Spleen (tissue), 11 donors: ENCODE measurements at regions not wholly inside any gene's neighbourhood (a gene's known extent, or its start where the extent isn't known, plus 50 kb on each side); places are given as distances from the start of the nearest gene placed in this dataset.

Experiments used
- DNase-seq: peaks from one replicate; pipeline ENCODE4 v3.0.0-alpha.2; 2020
- H3K27ac ChIP-seq, 8 donors: fragments of 200-600 bp; sonication (generic) in 7 of 8; 1 replicate in 4 of 8; 2 replicates in 4 of 8; pipeline versions ENCODE4 v1.5.0 to v1.8.0; 2016 to 2021; ENCODE audit warnings: inconsistent platforms in 4 of 8, mild to moderate bottlenecking in 4 of 8, moderate library complexity in 1 of 8
- H3K27me3 ChIP-seq, 7 donors: fragments of 200-600 bp; sonication (generic) in 6 of 7; replicated peaks in 1 of 7; 1 replicate in 4 of 7; 2 replicates in 3 of 7; pipeline versions ENCODE4 v1.5.0 to v1.8.0; 2016 to 2021; ENCODE audit warnings: inconsistent platforms in 3 of 7, mild to moderate bottlenecking in 1 of 7
- H3K36me3 ChIP-seq, 6 donors: fragments of 200-600 bp; sonication (generic) in 5 of 6; 1 replicate in 4 of 6; 2 replicates in 2 of 6; pipeline versions ENCODE4 v1.5.0 to v1.8.0; 2016 to 2021; ENCODE audit warnings: inconsistent platforms in 2 of 6
- H3K4me1 ChIP-seq, 6 donors: fragments of 200-600 bp; sonication (generic) in 5 of 6; 1 replicate in 3 of 6; 2 replicates in 3 of 6; pipeline versions ENCODE4 v1.5.0 to v1.8.0; 2016 to 2021; ENCODE audit warnings: inconsistent platforms in 3 of 6
- H3K4me3 ChIP-seq, 8 donors: fragments of 200-600 bp; sonication (generic) in 7 of 8; 1 replicate in 4 of 8; 2 replicates in 4 of 8; pipeline versions ENCODE4 v1.5.0 to v1.8.0; 2016 to 2021; ENCODE audit warnings: inconsistent platforms in 4 of 8, mild to moderate bottlenecking in 4 of 8, moderate library complexity in 2 of 8
- H3K9me3 ChIP-seq, 8 donors: fragments of 200-600 bp; sonication (generic) in 7 of 8; 1 replicate in 4 of 8; 2 replicates in 4 of 8; pipeline versions ENCODE4 v1.5.0 to v1.8.0; 2016 to 2021; ENCODE audit warnings: inconsistent platforms in 4 of 8
- POLR2A ChIP-seq, 3 donors: fragments of 450-650 bp; IDR thresholded peaks; one replicate each; pipeline ENCODE4 v1.5.1; 2017; ENCODE audit warnings: antibody characterized with exemption in 3 of 3, mild to moderate bottlenecking in 1 of 3
- POLR2AphosphoS5 ChIP-seq, 3 donors: sonication (generic); formaldehyde crosslinking; IDR thresholded peaks; one replicate each; pipeline ENCODE4 v1.5.1; 2017; ENCODE audit warnings: antibody characterized with exemption in 3 of 3
- WGBS, 5 donors: extraction: QIAGEN DNeasy Blood & Tissue Kit in 3 of 5; methylation state at CpG; one replicate each; pipeline versions ENCODE4 v1.1.5 to v1.1.7; 2013 to 2018; 5-methylcytosine and 5-hydroxymethylcytosine counted together
- intact Hi-C: fragments of 100-400 bp; cut with DNase I; formaldehyde crosslinking; loops from one replicate; pipeline ENCODE4 v1.15.0; 2023; ENCODE audit warnings: low total_unique reads
- TF ChIP-seq, protein P1 (sequence below), 11 experiments: fragments of 200-600 bp in 7 of 11; fragments of 450-650 bp in 4 of 11; sonication (generic) in 4 of 11; IDR thresholded peaks in 8 of 11; conservative IDR thresholded peaks in 3 of 11; 1 replicate in 7 of 11; 2 replicates in 4 of 11; pipeline versions ENCODE4 v1.4.0 to v1.8.0; 2016 to 2021; ENCODE audit warnings: antibody characterized with exemption in 11 of 11, inconsistent platforms in 4 of 11, mild to moderate bottlenecking in 1 of 11
- donor health status: healthy with polysubstance abuse.
- donor health status: DM: no; HTN: no; CAD: no; lungs with moderate emphysema.
- donor health status: DM: no; HTN: no; CAD: no.
- donor health status: Bipolar disorder and iron deficiency.
- donor health status: healthy.
- donor health status: DM: no; HTN: no; CAD: no.
- donor health status: DM: yes; HTN: yes; CAD: no.

GRCh38 chr13:73691891-73692290 lies 442.3 kb downstream of the KLF12 start:
- intact Hi-C loops = no loop called here
- Histone ChIP-seq H3K27ac (no peak overlapping the region), H3K9me3 (no peaks in the 10 kb centered on the region), H3K36me3 (peaks cover 0 to 91% (median 31%) of the 10 kb centered on the region in 6 donors), H3K27me3 (no peaks in the 10 kb centered on the region), H3K4me1 (no peaks in the 10 kb centered on the region), H3K4me3 (no peak overlapping the region)
- TF ChIP-seq POLR2A (IDR thresholded peaks at IDR 0.05) (no peak), POLR2AphosphoS5 (IDR thresholded peaks at IDR 0.05) (no peak)
- TF ChIP-seq, protein P1, sequence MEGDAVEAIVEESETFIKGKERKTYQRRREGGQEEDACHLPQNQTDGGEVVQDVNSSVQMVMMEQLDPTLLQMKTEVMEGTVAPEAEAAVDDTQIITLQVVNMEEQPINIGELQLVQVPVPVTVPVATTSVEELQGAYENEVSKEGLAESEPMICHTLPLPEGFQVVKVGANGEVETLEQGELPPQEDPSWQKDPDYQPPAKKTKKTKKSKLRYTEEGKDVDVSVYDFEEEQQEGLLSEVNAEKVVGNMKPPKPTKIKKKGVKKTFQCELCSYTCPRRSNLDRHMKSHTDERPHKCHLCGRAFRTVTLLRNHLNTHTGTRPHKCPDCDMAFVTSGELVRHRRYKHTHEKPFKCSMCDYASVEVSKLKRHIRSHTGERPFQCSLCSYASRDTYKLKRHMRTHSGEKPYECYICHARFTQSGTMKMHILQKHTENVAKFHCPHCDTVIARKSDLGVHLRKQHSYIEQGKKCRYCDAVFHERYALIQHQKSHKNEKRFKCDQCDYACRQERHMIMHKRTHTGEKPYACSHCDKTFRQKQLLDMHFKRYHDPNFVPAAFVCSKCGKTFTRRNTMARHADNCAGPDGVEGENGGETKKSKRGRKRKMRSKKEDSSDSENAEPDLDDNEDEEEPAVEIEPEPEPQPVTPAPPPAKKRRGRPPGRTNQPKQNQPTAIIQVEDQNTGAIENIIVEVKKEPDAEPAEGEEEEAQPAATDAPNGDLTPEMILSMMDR (IDR thresholded peaks at IDR 0.05 in 8 of 11, conservative IDR thresholded peaks at IDR 0.05 in 3 of 11) = no peak
- 72 to 89% (median 82%) methylated on average over 4 of the region's 4 CpGs for WGBS, 5 donors
- no peak for DNase-seq

DNA sequence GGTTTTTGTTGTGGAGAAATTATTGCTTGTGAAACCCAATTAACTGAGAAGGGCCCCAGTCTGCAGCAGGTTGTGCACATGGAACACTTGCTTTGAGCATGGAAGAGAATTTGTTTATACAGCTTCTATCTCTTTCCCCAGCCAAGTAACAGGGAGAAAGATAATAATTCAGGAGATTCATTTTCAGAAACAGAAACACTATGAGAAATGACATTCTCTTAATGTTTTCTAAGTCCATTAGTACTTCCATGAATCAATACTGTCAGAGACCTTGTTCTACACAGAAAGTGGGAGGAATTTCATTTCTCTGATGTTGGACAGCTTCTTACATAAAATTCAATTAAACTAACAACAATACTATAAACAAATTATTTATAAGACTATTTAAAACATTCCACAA lies 446.3 kb downstream of the KLF12 start:
- TF ChIP-seq, protein P1 (IDR thresholded peaks at IDR 0.05 in 8 of 11, conservative IDR thresholded peaks at IDR 0.05 in 3 of 11) = no peak
- TF ChIP-seq POLR2A (IDR thresholded peaks at IDR 0.05) (no peak), POLR2AphosphoS5 (IDR thresholded peaks at IDR 0.05) (no peak)
- Histone ChIP-seq H3K9me3 (no peaks in the 10 kb centered on the region), H3K27me3 (no peaks in the 10 kb centered on the region), H3K36me3 (peaks cover 0 to 52% (median 6%) of the 10 kb centered on the region in 6 donors), H3K27ac (no peak overlapping the region), H3K4me3 (no peak overlapping the region), H3K4me1 (no peaks in the 10 kb centered on the region)
- no peak for DNase-seq
- intact Hi-C loops = no loop called here

DNA sequence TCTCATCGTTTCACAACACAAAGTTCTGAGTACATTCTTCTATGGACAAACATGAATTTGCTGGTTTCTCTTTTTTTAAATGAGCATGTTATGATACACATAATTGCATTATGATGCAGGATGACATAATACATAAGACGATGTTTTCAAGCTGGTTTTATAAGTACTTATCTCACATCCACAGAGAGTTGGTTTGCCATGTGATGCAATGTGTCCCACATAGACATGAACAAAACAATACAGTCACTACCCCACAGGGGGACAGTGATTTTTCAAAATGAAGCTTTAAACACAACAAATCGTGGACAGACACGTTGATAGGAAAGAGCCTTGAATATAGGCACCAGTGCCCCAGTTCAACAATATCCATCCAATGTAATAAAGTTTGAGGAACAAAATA lies 447.1 kb downstream of the KLF12 start:
- Histone ChIP-seq H3K9me3 (no peaks in the 10 kb centered on the region), H3K27ac (no peak overlapping the region), H3K4me1 (no peaks in the 10 kb centered on the region), H3K4me3 (no peak overlapping the region), H3K36me3 (peaks cover 0 to 44% (median 2%) of the 10 kb centered on the region in 6 donors), H3K27me3 (no peaks in the 10 kb centered on the region)
- intact Hi-C loops = no loop called here
- TF ChIP-seq POLR2A (IDR thresholded peaks at IDR 0.05) (no peak), POLR2AphosphoS5 (IDR thresholded peaks at IDR 0.05) (no peak)
- TF ChIP-seq, protein P1 (IDR thresholded peaks at IDR 0.05 in 8 of 11, conservative IDR thresholded peaks at IDR 0.05 in 3 of 11) = no peak
- 88 to 97% (median 93%) methylated on average over 4 of the region's 4 CpGs for WGBS, 5 donors
- no peak for DNase-seq

GRCh38 chr13:73684750-73685149 lies 449.5 kb downstream of the KLF12 start:
- Histone ChIP-seq H3K4me1 (no peaks in the 10 kb centered on the region), H3K9me3 (no peaks in the 10 kb centered on the region), H3K27ac (no peak overlapping the region), H3K36me3 (peaks cover 0 to 27% (median 0%) of the 10 kb centered on the region in 6 donors), H3K27me3 (no peaks in the 10 kb centered on the region), H3K4me3 (no peak overlapping the region)
- intact Hi-C loops = no loop called here
- no peak for DNase-seq
- 93 to 96% (median 95%) methylated on average over 11 of the region's 11 CpGs for WGBS, 5 donors
- TF ChIP-seq POLR2AphosphoS5 (IDR thresholded peaks at IDR 0.05) (no peak), POLR2A (IDR thresholded peaks at IDR 0.05) (no peak)
- TF ChIP-seq, protein P1 (IDR thresholded peaks at IDR 0.05 in 8 of 11, conservative IDR thresholded peaks at IDR 0.05 in 3 of 11) = no peak
